Activated CD8-positive, alpha-beta T cell treated with anti-CD3 and anti-CD28 coated beads, Interleukin-2, amount 10 ng/mL, durations not matched to agents 7 days and 5 days (primary cell): ENCODE measurements at regions not wholly inside any gene's neighbourhood (a gene's known extent, or its start where the extent isn't known, plus 50 kb on each side); places are given as distances from the start of the nearest gene placed in this dataset.

Source experiments
- ATAC-seq: fragments of 150-1000 bp; cut with Tn5 transposase; one replicate; pipeline ENCODE4 v1.10.0; 2021; ENCODE audit warnings: moderate library complexity
- CTCF ChIA-PET: fragments of 350-600 bp; sonication (Branson Sonifier 250); formaldehyde crosslinking; loops from one replicate; lab custom pipeline; 2021; ENCODE audit warnings: antibody characterized with exemption; lab: Charles Lee
- POLR2A ChIA-PET: fragments of 350-600 bp; sonication (Branson Sonifier 250); formaldehyde crosslinking; loops from one replicate; lab custom pipeline; 2021; ENCODE audit warnings: antibody characterized with exemption; lab: Charles Lee
- DNase-seq: peaks from one replicate; pipeline ENCODE4 v3.0.0-alpha.2; 2020
- H3K27ac Mint-ChIP-seq: one replicate; pipeline ENCODE4 v1.8.0; 2021; ENCODE audit warnings: mild to moderate bottlenecking, mixed read lengths
- H3K27me3 Mint-ChIP-seq: one replicate; pipeline ENCODE4 v1.8.0; 2021; ENCODE audit warnings: low read depth, mixed read lengths
- H3K36me3 Mint-ChIP-seq: one replicate; pipeline ENCODE4 v1.8.0; 2021; ENCODE audit warnings: low read depth, mixed read lengths
- H3K4me1 Mint-ChIP-seq: one replicate; pipeline ENCODE4 v1.8.0; 2021; ENCODE audit warnings: low read depth, mixed read lengths
- H3K4me3 Mint-ChIP-seq: one replicate; pipeline ENCODE4 v1.8.0; 2021; ENCODE audit warnings: mild to moderate bottlenecking, mixed read lengths
- H3K9me3 Mint-ChIP-seq: one replicate; pipeline ENCODE4 v1.8.0; 2022; ENCODE audit warnings: mixed read lengths; ENCODE audit not compliant: insufficient read depth

DNA sequence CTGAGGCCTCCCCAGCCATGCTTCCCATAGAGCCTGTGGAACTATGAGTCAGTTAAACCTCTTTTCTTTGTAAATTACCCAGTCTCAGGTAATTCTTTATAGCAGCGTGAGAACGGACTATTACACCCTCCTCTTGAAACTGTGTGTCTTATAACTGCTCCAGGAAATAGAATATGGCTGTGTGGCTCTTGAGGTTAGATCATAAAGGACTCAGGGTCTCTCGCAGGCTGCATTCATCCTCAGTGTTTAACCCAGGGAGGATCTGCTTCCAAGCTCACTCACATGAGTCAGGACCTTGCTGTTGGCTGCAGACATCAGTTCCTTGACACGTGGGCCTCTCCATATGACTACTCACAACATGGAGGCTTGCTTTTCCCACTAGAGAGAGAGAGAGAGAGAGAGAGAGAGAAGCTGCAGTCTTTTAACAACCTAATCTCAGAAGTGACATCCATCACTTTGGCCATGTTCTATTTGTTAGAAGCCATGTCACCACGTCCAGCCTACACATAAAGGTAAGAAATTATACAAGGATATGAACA lies 114.3 kb upstream of the UBE2E1 start:
- Mint-ChIP-seq H3K9me3 (peaks cover 3% of the 10 kb centered on the region), H3K36me3 (no peaks in the 10 kb centered on the region), H3K4me1 (peaks cover 11% of the 10 kb centered on the region), H3K27ac (no peak overlapping the region), H3K4me3 (no peak overlapping the region), H3K27me3 (no peaks in the 10 kb centered on the region)
- no peak for DNase-seq
- ATAC-seq, result peak; percentile 49
- ChIA-PET POLR2A (no interaction called here), CTCF (no interaction called here)

DNA sequence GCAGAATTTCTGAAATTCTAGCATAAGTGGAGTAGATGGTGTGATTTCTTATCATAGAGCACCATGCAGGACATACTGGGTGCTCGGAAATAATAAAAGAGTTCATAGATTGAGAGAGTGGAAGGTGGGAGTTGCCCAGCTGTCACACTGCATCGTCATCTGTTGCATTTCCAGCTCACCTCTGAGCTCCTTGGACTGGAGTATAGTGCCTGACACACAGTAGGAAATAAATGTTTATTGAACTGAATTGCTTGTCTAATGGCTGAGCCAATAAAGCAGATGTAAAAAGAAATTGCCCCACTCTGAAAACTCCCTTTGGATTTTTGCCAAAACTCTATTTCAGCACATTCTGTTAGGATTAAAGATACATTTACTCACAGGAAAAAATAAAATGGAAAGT lies 108.9 kb upstream of the UBE2E1 start:
- CTCF ChIA-PET, result no interaction called here

DNA sequence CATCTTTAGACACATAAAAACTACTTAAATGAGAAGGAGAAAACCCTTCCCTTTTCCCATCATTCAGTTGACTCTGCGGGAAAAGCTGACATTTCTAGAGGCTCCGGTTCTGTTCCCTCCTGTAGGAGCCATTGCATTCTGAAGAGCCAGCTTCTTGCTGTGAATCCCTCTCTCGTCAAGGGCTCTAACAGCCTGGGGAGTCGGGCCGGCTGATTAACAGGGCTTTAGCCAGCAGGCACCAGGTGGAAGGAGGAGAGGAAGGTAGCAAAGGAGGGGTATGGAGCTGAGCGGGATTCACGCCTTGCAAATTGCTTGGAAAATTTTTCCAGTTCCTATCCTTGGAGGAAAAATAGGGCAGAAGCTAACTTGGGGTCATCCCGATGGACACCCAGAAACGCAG lies 108.3 kb upstream of the UBE2E1 start:
- Mint-ChIP-seq H3K27ac (no peak overlapping the region), H3K4me1 (no peaks in the 10 kb centered on the region), H3K4me3 (no peak overlapping the region), H3K36me3 (no peaks in the 10 kb centered on the region), H3K27me3 (no peaks in the 10 kb centered on the region), H3K9me3 (no peaks in the 10 kb centered on the region)
- ATAC-seq, result no peak
- no peak for DNase-seq
- POLR2A ChIA-PET, result no interaction called here
- CTCF ChIA-PET, result no interaction called here

More for the DNA sequence above, 108.9 kb upstream of the UBE2E1 start:
- Mint-ChIP-seq H3K27ac (no peak overlapping the region), H3K27me3 (no peaks in the 10 kb centered on the region), H3K9me3 (no peaks in the 10 kb centered on the region), H3K4me3 (no peak overlapping the region), H3K4me1 (no peaks in the 10 kb centered on the region), H3K36me3 (no peaks in the 10 kb centered on the region)
- ATAC-seq, result no peak
- DNase-seq, result no peak
- POLR2A ChIA-PET, result no interaction called here

DNA sequence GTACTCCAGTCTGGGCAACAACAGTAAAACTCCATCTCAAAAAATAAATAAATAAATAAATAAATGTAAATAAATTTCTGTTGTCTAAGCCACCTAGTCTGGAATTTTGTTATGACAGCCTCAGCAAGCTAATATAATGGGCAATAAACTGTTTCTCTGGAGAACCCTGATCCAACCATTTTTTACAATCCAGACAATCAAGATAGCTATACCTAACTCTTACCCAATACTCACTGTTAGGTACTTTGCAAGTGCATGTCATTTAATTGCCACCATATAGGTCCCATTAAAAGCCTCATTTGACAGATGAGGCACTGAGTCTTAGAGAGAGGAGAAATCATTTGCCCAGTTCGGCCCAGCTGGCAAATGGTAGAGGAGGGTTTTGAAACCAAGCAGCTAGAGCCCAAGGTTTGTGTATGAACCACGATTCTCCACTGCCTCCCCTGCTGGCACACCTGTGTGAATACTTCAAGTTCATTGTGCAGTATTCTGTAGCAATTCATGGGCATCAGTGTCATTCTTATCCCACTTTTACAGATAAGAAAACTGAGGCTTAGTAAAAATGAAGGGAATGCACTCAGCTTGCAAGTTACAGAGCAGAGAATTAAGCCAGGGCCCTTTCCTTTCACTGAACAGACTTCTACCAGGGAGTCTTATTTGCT lies 107.0 kb upstream of the UBE2E1 start:
- ATAC-seq, result no peak
- Mint-ChIP-seq H3K4me3 (no peak overlapping the region), H3K4me1 (no peaks in the 10 kb centered on the region), H3K36me3 (no peaks in the 10 kb centered on the region), H3K27me3 (no peaks in the 10 kb centered on the region), H3K27ac (no peak overlapping the region), H3K9me3 (no peaks in the 10 kb centered on the region)
- ChIA-PET POLR2A (no interaction called here), CTCF (no interaction called here)
- DNase-seq, result no peak

DNA sequence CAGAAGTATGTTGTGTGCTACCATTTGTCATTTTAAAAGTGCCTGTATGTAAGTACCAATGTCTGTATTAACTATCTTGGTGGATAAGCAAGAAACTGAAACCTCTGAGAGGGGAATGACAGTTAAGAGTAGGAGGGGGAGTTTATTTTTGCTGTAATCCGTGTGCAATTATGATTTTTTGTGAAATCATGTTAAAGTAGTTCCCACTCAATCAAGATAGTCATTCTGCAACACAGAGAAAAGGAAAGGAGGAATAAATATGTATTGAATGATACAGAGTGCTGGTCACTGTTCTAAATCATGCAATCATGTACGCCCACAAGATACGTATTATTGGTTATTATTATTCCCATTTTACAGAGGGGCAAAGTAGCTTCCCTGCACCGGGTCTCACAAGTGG lies 105.1 kb upstream of the UBE2E1 start:
- Mint-ChIP-seq H3K27me3 (no peaks in the 10 kb centered on the region), H3K4me3 (no peak overlapping the region)
- no peak for DNase-seq

DNA sequence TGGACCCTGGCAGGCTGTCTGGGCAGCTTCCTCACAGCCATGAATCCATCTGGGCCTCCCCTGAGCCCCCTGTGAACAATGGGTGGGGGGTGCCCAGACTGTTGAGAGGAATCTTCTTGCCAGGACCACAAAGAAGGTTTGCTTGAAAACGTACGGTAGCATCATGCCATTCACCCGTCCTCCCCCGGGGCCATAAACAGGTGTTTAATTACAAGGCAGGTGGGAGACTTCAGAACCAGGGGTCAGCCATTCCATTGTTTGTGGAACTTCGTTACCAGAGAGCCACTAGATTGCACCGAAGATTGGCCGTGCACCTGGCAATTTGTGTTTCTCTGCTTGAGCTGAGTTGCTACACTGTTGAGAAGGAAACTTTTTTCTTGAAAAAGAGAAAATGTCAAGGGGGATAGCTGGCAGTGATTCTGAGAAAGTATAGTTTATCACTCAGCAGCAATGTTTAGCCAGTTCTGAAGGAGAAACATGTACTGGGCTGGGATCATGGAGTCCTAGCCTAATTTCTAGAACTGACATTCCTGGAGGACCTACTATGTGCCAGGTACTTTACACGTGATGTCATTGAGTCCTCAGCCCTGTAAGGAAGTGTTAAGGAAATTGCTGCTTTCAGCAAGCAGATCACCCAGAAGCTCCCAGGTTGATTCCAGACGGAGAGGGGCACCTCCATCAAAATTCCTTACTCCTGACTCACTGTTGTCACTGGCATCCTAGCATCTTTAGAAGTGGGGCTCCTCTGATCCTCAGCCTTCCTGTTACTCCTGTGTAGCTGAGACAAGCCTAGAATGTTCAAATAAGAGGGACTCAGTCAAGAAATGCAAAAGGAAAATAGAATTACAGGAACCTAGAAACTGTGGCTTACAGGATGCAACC lies 103.8 kb upstream of the UBE2E1 start:
- Mint-ChIP-seq H3K27me3 (no peaks in the 10 kb centered on the region), H3K4me1 (no peaks in the 10 kb centered on the region), H3K4me3 (no peak overlapping the region), H3K27ac (no peak overlapping the region), H3K36me3 (no peaks in the 10 kb centered on the region), H3K9me3 (no peaks in the 10 kb centered on the region)
- no peak for DNase-seq
- ChIA-PET POLR2A (no interaction called here), CTCF (no interaction called here)
- ATAC-seq, result no peak

More for the DNA sequence above, 105.1 kb upstream of the UBE2E1 start:
- ChIA-PET CTCF (no interaction called here), POLR2A (no interaction called here)
- no peaks in the 10 kb centered on the region for H3K4me1 Mint-ChIP-seq
- no peaks in the 10 kb centered on the region for H3K36me3 Mint-ChIP-seq
- no peak for ATAC-seq
- no peak overlapping the region for H3K27ac Mint-ChIP-seq
- no peaks in the 10 kb centered on the region for H3K9me3 Mint-ChIP-seq

DNA sequence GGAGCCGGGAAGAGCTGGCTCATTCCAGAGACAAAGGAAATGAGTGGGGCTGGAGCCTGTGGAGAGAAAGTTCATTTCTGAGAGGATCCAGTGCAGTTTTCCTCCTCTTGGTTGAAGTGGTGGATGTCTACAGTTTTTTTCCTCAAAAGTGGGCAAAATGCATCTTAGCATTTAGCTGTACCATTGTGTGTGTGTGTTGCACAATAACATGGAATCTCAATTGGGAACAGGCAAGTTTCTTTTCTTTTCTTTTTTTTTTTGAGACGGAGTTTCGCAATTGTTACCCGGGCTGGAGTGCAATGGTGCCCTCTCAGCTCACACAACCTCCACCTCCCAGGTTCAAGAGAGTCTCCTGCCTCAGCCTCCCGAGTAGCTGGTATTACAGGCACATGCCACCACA lies 101.5 kb upstream of the UBE2E1 start:
- Mint-ChIP-seq H3K4me3 (no peak overlapping the region), H3K4me1 (no peaks in the 10 kb centered on the region), H3K36me3 (no peaks in the 10 kb centered on the region), H3K9me3 (no peaks in the 10 kb centered on the region), H3K27ac (no peak overlapping the region), H3K27me3 (no peaks in the 10 kb centered on the region)
- DNase-seq (no peak), ATAC-seq (no peak)
- POLR2A ChIA-PET, result no interaction called here
- CTCF ChIA-PET, result no interaction called here

DNA sequence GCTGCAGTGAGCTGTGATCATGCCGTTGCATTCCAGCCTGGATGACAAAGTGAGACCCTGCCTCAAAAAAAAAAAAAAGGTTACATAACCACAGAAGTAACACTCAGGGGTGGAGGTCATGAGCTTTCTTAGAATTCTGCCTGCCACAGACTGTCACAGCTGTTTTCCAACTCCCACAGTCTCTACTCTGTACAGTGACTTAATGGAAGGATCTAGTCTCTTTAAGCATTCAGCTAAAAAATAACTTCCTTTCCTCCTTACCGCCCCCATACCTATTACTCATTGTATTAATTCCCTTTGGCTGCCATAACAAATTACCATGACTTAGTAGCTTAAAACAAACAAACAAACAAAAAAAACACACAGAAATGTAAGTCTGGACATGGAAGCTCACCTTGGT lies 99.6 kb upstream of the UBE2E1 start:
- Mint-ChIP-seq H3K9me3 (no peaks in the 10 kb centered on the region), H3K27me3 (peaks cover 2% of the 10 kb centered on the region), H3K36me3 (no peaks in the 10 kb centered on the region), H3K4me3 (no peak overlapping the region), H3K27ac (no peak overlapping the region), H3K4me1 (no peaks in the 10 kb centered on the region)
- DNase-seq (no peak), ATAC-seq (no peak)
- ChIA-PET CTCF (interaction anchor here (0.5 kb wide), 1 partner anchor 759 kb away, joined by 3 read pairs; no protein-coding TSS in a partner anchor), POLR2A (no interaction called here)

DNA sequence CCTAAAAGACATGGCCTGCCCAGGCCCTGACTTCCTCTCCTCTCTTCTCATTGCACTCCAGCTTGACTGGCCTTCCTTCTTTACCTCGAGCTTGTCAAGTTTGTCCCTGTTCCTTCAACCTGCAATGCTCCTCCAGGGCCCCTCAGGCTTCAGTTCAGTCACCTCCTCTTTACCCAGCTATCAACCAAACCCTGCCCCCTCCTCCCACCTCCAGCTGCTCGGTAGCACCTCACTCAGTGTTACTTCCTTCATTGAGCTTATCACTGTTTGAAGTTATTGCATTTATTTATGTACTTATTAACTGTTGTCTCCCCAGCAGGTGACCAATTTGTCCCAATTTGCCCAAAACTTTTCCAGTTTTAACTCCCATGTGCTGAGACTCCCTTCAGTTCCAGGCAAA lies 95.8 kb upstream of the UBE2E1 start:
- Mint-ChIP-seq H3K27me3 (peaks cover 5% of the 10 kb centered on the region), H3K4me1 (no peaks in the 10 kb centered on the region), H3K4me3 (no peak overlapping the region), H3K27ac (no peak overlapping the region), H3K36me3 (no peaks in the 10 kb centered on the region), H3K9me3 (no peaks in the 10 kb centered on the region)
- CTCF ChIA-PET, result no interaction called here
- ATAC-seq (no peak), DNase-seq (no peak)
- POLR2A ChIA-PET, result no interaction called here

DNA sequence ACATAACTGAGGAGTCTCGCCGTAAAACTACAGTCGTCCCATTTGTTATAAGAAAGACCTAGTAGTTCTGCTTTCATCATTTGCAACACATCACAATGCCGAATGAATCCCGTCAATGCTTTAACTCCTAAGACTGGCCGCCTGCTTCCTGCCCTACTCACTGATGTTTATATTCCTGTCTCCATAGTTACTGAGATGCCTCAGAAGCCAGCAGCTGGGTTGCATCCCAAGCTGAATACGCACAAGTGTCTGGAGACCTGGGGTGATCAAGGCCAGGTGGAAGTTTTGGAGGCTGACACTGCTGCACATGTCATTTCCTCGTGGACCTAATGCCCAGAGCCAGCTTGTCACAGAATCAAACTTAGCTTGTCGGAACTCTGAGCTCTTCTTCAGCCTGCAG lies 95.2 kb upstream of the UBE2E1 start:
- H3K9me3 Mint-ChIP-seq, result no peaks in the 10 kb centered on the region
- peaks cover 7% of the 10 kb centered on the region for H3K27me3 Mint-ChIP-seq
- H3K36me3 Mint-ChIP-seq, result no peaks in the 10 kb centered on the region
- POLR2A ChIA-PET, result no interaction called here
- no peak overlapping the region for H3K27ac Mint-ChIP-seq
- ATAC-seq (no peak), DNase-seq (no peak)
- CTCF ChIA-PET, result no interaction called here
- no peak overlapping the region for H3K4me3 Mint-ChIP-seq
- H3K4me1 Mint-ChIP-seq, result no peaks in the 10 kb centered on the region

DNA sequence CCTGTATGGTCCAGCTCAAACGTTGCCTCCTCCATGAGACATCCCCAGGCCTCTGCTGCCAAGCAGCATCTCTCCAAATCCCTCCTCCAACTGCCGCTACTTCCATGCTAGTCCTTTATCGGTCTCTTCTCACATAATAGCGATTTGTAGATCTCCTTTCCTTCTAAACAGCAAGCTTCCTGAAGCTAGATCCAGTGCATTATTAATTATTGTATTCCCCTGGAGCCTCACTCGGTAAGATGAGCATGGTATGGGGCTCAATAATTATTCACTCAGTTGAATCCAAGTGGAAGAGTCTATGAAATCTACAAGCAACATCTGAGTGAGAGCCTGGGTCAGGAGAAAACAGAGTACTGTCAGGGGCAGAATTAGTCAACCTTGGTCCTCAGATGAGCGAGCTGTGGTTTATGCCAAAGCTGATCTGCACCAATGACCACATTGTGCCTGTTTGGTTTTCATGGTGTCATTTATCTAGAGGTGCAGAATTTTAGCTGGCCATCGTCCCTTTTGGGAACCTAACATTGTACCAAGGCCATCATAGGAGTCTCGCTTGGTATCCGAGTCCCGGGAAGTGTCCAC lies 93.8 kb upstream of the UBE2E1 start:
- ChIA-PET CTCF (no interaction called here), POLR2A (no interaction called here)
- H3K4me1 Mint-ChIP-seq, result no peaks in the 10 kb centered on the region
- H3K36me3 Mint-ChIP-seq, result no peaks in the 10 kb centered on the region
- ATAC-seq (no peak), DNase-seq (no peak)
- H3K27ac Mint-ChIP-seq, result no peak overlapping the region
- H3K4me3 Mint-ChIP-seq, result no peak overlapping the region
- peaks cover 12% of the 10 kb centered on the region for H3K27me3 Mint-ChIP-seq
- no peaks in the 10 kb centered on the region for H3K9me3 Mint-ChIP-seq
